ENCODE measurements at regions not wholly inside any gene's neighbourhood (a gene's known extent, or its start where the extent isn't known, plus 50 kb on each side); places are given as distances from the start of the nearest gene placed in this dataset.

DNA sequence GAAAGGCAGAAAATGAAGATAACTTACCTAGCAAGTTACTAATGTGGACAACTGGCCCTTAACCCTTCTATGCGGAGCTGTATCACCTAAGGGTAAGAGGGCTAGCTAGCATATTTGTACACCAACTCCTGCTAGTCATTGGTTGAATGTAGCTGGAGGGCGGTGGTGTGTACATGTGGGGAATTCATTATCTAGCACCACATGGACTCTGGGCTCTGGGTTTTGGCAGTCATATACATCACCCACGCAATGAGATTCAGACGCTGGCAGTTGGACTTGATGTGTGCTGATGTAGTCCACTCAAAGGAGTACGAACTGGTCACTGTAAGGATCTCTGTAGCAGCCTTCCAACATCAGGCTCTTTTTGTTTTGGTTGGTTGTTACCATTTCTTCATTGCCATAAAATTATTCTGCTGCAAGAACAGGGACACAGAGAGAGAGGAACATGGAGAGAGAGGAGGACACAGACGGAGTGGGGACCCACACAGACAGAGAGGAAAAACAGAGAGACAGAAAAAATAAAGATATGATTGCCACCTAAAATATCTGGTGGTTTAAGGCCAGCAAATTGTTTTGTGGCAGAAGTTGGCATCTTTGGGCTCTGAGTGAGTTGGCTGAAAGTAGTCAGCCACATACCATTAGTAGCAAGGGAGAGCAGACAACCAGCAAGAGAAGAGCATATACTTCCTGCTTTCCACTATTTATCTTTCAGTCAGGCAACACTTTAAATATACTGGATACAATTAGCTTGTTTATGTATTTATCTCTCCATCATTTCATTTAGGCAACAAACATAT, 76.7 kb upstream of the MTPN start:
- TF ChIP-seq, protein P1, sequence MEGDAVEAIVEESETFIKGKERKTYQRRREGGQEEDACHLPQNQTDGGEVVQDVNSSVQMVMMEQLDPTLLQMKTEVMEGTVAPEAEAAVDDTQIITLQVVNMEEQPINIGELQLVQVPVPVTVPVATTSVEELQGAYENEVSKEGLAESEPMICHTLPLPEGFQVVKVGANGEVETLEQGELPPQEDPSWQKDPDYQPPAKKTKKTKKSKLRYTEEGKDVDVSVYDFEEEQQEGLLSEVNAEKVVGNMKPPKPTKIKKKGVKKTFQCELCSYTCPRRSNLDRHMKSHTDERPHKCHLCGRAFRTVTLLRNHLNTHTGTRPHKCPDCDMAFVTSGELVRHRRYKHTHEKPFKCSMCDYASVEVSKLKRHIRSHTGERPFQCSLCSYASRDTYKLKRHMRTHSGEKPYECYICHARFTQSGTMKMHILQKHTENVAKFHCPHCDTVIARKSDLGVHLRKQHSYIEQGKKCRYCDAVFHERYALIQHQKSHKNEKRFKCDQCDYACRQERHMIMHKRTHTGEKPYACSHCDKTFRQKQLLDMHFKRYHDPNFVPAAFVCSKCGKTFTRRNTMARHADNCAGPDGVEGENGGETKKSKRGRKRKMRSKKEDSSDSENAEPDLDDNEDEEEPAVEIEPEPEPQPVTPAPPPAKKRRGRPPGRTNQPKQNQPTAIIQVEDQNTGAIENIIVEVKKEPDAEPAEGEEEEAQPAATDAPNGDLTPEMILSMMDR (IDR thresholded peaks at IDR 0.05 in 4 of 5, conservative IDR thresholded peaks at IDR 0.05 in 1 of 5): no peak
- TF ChIP-seq POLR2A (IDR thresholded peaks at IDR 0.05): no peak

Measured in gastrocnemius medialis (tissue), 4 donors.